HEK293 (cell line): ENCODE measurements at regions not wholly inside any gene's neighbourhood (a gene's known extent, or its start where the extent isn't known, plus 50 kb on each side); places are given as distances from the start of the nearest gene placed in this dataset.
A peak's percentile ranks its signal among the peaks of the same experiment; 100 is the strongest.

Source experiments
- CTCF ChIA-PET: fragments of 350-600 bp; formaldehyde crosslinking; extraction: SDS; loops from one replicate; lab custom pipeline; 2021; ENCODE audit warnings: antibody characterized with exemption; lab: Yijun Ruan, JAX
- POLR2A ChIA-PET: fragments of 300-600 bp; formaldehyde crosslinking; extraction: SDS; loops from one replicate; lab custom pipeline; 2020; ENCODE audit warnings: antibody characterized with exemption, inconsistent platforms; lab: Yijun Ruan, JAX
- H3K27ac ChIP-seq: fragments of 200-500 bp; sonication (Bioruptor generic); 2 replicates; pipeline ENCODE4 v1.5.1; 2014; ENCODE audit warnings: low read depth, low read length, control low read depth, inconsistent platforms; ENCODE audit errors: extremely low read depth
- H3K36me3 ChIP-seq, 2 experiments: fragments of 200-500 bp in 1 of 2; sonication (Bioruptor generic) in 1 of 2; 1 replicate in 1 of 2; 2 replicates in 1 of 2; pipeline ENCODE4 v1.5.1; 2014 to 2017; ENCODE audit warnings: inconsistent platforms in 2 of 2, low read length in 2 of 2; ENCODE audit not compliant: control insufficient read depth in 2 of 2, insufficient read depth in 1 of 2
- H3K4me1 ChIP-seq: fragments of 200-500 bp; sonication (Bioruptor generic); 2 replicates; pipeline ENCODE4 v1.5.1; 2014; ENCODE audit warnings: mild to moderate bottlenecking, low read length, inconsistent platforms; ENCODE audit not compliant: control insufficient read depth, insufficient read depth
- H3K4me3 ChIP-seq: 2 replicates; pipeline ENCODE4 v1.5.1; 2011; ENCODE audit warnings: low read depth, mild to moderate bottlenecking, control low read depth, low read length, moderate library complexity
- H3K9me3 ChIP-seq: fragments of 200-500 bp; sonication (Bioruptor generic); 2 replicates; pipeline ENCODE4 v1.5.1; 2014; ENCODE audit warnings: low read depth, low read length, inconsistent platforms; ENCODE audit not compliant: control insufficient read depth, insufficient read depth
- EGR2 ChIP-seq: fragments of 450-650 bp; formaldehyde crosslinking; IDR thresholded peaks from 2 replicates; pipeline ENCODE4 v1.5.1; 2016; ENCODE audit warnings: low read depth, missing biosample characterization, missing genetic modification characterization
- FEZF1 ChIP-seq: fragments of 450-650 bp; formaldehyde crosslinking; IDR thresholded peaks from 2 replicates; pipeline ENCODE4 v1.5.1; 2016; ENCODE audit warnings: missing biosample characterization, missing genetic modification characterization
- GLI4 ChIP-seq: fragments of 450-650 bp; formaldehyde crosslinking; IDR thresholded peaks from 2 replicates; pipeline ENCODE4 v1.5.1; 2016; ENCODE audit warnings: missing biosample characterization, missing genetic modification characterization
- IKZF3 ChIP-seq: fragments of 450-650 bp; IDR thresholded peaks from 2 replicates; pipeline ENCODE4 v1.5.0; 2018; ENCODE audit warnings: missing biosample characterization, mild to moderate bottlenecking, missing genetic modification characterization, moderate library complexity
- KLF7 ChIP-seq: fragments of 450-650 bp; formaldehyde crosslinking; IDR thresholded peaks from 2 replicates; pipeline ENCODE4 v1.5.1; 2016; ENCODE audit warnings: missing biosample characterization, missing genetic modification characterization, borderline replicate concordance
- SCRT2 ChIP-seq: fragments of 450-650 bp; formaldehyde crosslinking; IDR thresholded peaks from 2 replicates; pipeline ENCODE4 v1.5.1; 2016; ENCODE audit warnings: missing biosample characterization, missing genetic modification characterization
- ZFHX2 ChIP-seq: fragments of 450-650 bp; formaldehyde crosslinking; conservative IDR thresholded peaks from 2 replicates; pipeline ENCODE4 v1.5.1; 2016; ENCODE audit warnings: missing biosample characterization, missing genetic modification characterization
- ZFP3 ChIP-seq: fragments of 450-650 bp; formaldehyde crosslinking; IDR thresholded peaks from 2 replicates; pipeline ENCODE4 v1.5.1; 2016; ENCODE audit warnings: low read depth, missing biosample characterization, missing genetic modification characterization
- ZNF121 ChIP-seq: fragments of 450-650 bp; formaldehyde crosslinking; IDR thresholded peaks from 2 replicates; pipeline ENCODE4 v1.5.1; 2016; ENCODE audit warnings: missing biosample characterization, missing genetic modification characterization
- ZNF133 ChIP-seq: fragments of 450-650 bp; formaldehyde crosslinking; IDR thresholded peaks from 2 replicates; pipeline ENCODE4 v1.5.1; 2016; ENCODE audit warnings: missing biosample characterization, missing genetic modification characterization
- ZNF169 ChIP-seq: fragments of 450-650 bp; formaldehyde crosslinking; IDR thresholded peaks from 2 replicates; pipeline ENCODE4 v1.5.1; 2016; ENCODE audit warnings: missing biosample characterization, missing genetic modification characterization
- ZNF174 ChIP-seq: fragments of 450-650 bp; formaldehyde crosslinking; IDR thresholded peaks from 2 replicates; pipeline ENCODE4 v1.5.0; 2017; ENCODE audit warnings: missing biosample characterization, mild to moderate bottlenecking, missing genetic modification characterization
- ZNF19 ChIP-seq: fragments of 450-650 bp; formaldehyde crosslinking; IDR thresholded peaks from 2 replicates; pipeline ENCODE4; 2016; ENCODE audit warnings: missing biosample characterization, missing genetic modification characterization, low read depth
- ZNF266 ChIP-seq: fragments of 450-650 bp; formaldehyde crosslinking; IDR thresholded peaks from 2 replicates; pipeline ENCODE4 v1.5.1; 2016; ENCODE audit warnings: missing biosample characterization, missing genetic modification characterization, low read depth
- ZNF341 ChIP-seq: fragments of 450-650 bp; formaldehyde crosslinking; IDR thresholded peaks from 2 replicates; pipeline ENCODE4; 2016; ENCODE audit warnings: low read depth, missing biosample characterization, missing genetic modification characterization
- ZNF350 ChIP-seq: fragments of 450-650 bp; formaldehyde crosslinking; IDR thresholded peaks from 2 replicates; pipeline ENCODE4 v1.5.0; 2017; ENCODE audit warnings: missing biosample characterization, mild to moderate bottlenecking, missing genetic modification characterization
- ZNF37A ChIP-seq: fragments of 450-650 bp; IDR thresholded peaks from 2 replicates; pipeline ENCODE4 v1.5.1; 2018; ENCODE audit warnings: missing biosample characterization, missing genetic modification characterization
- ZNF416 ChIP-seq: fragments of 450-650 bp; formaldehyde crosslinking; IDR thresholded peaks from 2 replicates; pipeline ENCODE4 v1.5.1; 2016; ENCODE audit warnings: missing biosample characterization, missing genetic modification characterization
- ZNF548 ChIP-seq: fragments of 450-650 bp; formaldehyde crosslinking; IDR thresholded peaks from 2 replicates; pipeline ENCODE4 v1.5.1; 2016; ENCODE audit warnings: missing biosample characterization, missing genetic modification characterization
- ZNF623 ChIP-seq: fragments of 450-650 bp; formaldehyde crosslinking; IDR thresholded peaks from 2 replicates; pipeline ENCODE4 v1.5.1; 2016; ENCODE audit warnings: missing biosample characterization, missing genetic modification characterization
- ZNF624 ChIP-seq: fragments of 450-650 bp; formaldehyde crosslinking; IDR thresholded peaks from 2 replicates; pipeline ENCODE4 v1.5.1; 2017; ENCODE audit warnings: missing biosample characterization, missing genetic modification characterization
- ZNF629 ChIP-seq: fragments of 450-650 bp; formaldehyde crosslinking; IDR thresholded peaks from 2 replicates; pipeline ENCODE4 v1.5.1; 2017; ENCODE audit warnings: missing biosample characterization, missing genetic modification characterization
- TF ChIP-seq, protein P1 (sequence below): sonication (generic); formaldehyde crosslinking; IDR thresholded peaks from 2 replicates; pipeline ENCODE4 v1.8.1; 2022; ENCODE audit warnings: mild to moderate bottlenecking, moderate library complexity, missing genetic modification reagents
- TF ChIP-seq, protein P2 (sequence below): fragments of 450-650 bp; formaldehyde crosslinking; IDR thresholded peaks from 2 replicates; pipeline ENCODE4 v1.5.1; 2016; ENCODE audit warnings: missing biosample characterization, missing genetic modification characterization
- TF ChIP-seq, protein P3 (sequence below): fragments of 450-650 bp; formaldehyde crosslinking; IDR thresholded peaks from 2 replicates; pipeline ENCODE4 v1.5.1; 2017; ENCODE audit warnings: missing biosample characterization, missing genetic modification characterization
- TF ChIP-seq, protein P4 (sequence below): fragments of 450-650 bp; formaldehyde crosslinking; IDR thresholded peaks from 2 replicates; pipeline ENCODE4 v1.5.1; 2017; ENCODE audit warnings: missing biosample characterization, mild to moderate bottlenecking, missing genetic modification characterization, moderate library complexity
- TF ChIP-seq, protein P5 (sequence below): fragments of 450-650 bp; formaldehyde crosslinking; IDR thresholded peaks from 2 replicates; pipeline ENCODE4 v1.5.1; 2016; ENCODE audit warnings: missing biosample characterization, missing genetic modification characterization

DNA sequence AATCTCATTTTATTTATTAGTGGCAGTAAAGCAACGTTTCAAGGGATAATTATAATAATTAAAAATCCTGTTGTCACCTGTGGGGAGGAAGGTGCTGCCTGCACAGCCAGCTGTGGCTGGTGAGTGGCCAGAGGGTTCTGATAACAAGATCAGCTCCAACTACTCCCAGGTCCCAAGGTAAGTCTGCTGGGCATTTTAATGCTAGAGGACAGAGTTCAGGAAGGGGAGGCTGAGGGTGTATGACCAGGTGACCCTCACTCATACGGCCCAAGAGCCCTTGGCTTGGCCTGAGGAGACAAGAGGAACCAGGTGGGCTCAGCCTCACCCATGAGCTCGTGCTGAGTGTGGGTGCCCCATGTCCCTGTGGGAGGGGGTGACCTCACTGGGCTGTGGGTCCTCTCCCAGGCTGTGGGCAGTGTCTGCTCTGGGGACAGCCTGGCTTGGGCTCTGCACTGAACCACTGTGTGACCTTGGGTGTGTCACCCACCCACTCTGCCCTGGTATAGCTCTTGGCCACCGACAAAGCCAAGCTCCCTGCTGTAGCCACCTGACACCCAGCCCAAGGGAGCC, 223.8 kb downstream of the PTPRU start:
- Histone ChIP-seq H3K4me1 (no peaks in the 10 kb centered on the region), H3K27ac (no peak overlapping the region), H3K4me3 (no peak overlapping the region), H3K9me3 (no peaks in the 10 kb centered on the region), H3K36me3 (no peaks in the 10 kb centered on the region)
- ChIA-PET POLR2A (no interaction called here), CTCF (interaction anchor here (0.6 kb wide), 1 partner anchor 645 kb away, joined by 3 read pairs; no protein-coding TSS in a partner anchor)
- no peak for TF ChIP-seq GLI4 (tag by site-specific recombination)
- TF ChIP-seq ZNF121 (tag by site-specific recombination) = no peak
- no peak for TF ChIP-seq ZNF548 (tag by site-specific recombination)
- no peak for TF ChIP-seq ZNF416
- no peak for TF ChIP-seq ZNF174
- TF ChIP-seq, protein P1, sequence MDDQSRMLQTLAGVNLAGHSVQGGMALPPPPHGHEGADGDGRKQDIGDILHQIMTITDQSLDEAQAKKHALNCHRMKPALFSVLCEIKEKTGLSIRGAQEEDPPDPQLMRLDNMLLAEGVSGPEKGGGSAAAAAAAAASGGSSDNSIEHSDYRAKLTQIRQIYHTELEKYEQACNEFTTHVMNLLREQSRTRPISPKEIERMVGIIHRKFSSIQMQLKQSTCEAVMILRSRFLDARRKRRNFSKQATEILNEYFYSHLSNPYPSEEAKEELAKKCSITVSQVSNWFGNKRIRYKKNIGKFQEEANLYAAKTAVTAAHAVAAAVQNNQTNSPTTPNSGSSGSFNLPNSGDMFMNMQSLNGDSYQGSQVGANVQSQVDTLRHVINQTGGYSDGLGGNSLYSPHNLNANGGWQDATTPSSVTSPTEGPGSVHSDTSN (CRISPR knock-in tag) = no peak
- no peak for TF ChIP-seq ZNF623 (tag by site-specific recombination)
- TF ChIP-seq ZNF350 (tag by site-specific recombination) = no peak
- TF ChIP-seq ZNF629 = no peak
- TF ChIP-seq ZFHX2 = peak; percentile 75
- TF ChIP-seq IKZF3 = no peak
- TF ChIP-seq, protein P2, sequence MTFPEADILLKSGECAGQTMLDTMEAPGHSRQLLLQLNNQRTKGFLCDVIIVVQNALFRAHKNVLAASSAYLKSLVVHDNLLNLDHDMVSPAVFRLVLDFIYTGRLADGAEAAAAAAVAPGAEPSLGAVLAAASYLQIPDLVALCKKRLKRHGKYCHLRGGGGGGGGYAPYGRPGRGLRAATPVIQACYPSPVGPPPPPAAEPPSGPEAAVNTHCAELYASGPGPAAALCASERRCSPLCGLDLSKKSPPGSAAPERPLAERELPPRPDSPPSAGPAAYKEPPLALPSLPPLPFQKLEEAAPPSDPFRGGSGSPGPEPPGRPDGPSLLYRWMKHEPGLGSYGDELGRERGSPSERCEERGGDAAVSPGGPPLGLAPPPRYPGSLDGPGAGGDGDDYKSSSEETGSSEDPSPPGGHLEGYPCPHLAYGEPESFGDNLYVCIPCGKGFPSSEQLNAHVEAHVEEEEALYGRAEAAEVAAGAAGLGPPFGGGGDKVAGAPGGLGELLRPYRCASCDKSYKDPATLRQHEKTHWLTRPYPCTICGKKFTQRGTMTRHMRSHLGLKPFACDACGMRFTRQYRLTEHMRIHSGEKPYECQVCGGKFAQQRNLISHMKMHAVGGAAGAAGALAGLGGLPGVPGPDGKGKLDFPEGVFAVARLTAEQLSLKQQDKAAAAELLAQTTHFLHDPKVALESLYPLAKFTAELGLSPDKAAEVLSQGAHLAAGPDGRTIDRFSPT = no peak
- no peak for TF ChIP-seq ZNF133 (tag by site-specific recombination)
- no peak for TF ChIP-seq ZNF37A (tag by site-specific recombination)
- peak; percentile 83 for TF ChIP-seq EGR2 (tag by site-specific recombination)
- TF ChIP-seq, protein P3, sequence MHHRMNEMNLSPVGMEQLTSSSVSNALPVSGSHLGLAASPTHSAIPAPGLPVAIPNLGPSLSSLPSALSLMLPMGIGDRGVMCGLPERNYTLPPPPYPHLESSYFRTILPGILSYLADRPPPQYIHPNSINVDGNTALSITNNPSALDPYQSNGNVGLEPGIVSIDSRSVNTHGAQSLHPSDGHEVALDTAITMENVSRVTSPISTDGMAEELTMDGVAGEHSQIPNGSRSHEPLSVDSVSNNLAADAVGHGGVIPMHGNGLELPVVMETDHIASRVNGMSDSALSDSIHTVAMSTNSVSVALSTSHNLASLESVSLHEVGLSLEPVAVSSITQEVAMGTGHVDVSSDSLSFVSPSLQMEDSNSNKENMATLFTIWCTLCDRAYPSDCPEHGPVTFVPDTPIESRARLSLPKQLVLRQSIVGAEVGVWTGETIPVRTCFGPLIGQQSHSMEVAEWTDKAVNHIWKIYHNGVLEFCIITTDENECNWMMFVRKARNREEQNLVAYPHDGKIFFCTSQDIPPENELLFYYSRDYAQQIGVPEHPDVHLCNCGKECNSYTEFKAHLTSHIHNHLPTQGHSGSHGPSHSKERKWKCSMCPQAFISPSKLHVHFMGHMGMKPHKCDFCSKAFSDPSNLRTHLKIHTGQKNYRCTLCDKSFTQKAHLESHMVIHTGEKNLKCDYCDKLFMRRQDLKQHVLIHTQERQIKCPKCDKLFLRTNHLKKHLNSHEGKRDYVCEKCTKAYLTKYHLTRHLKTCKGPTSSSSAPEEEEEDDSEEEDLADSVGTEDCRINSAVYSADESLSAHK = no peak
- no peak for TF ChIP-seq ZNF169
- TF ChIP-seq, protein P4, sequence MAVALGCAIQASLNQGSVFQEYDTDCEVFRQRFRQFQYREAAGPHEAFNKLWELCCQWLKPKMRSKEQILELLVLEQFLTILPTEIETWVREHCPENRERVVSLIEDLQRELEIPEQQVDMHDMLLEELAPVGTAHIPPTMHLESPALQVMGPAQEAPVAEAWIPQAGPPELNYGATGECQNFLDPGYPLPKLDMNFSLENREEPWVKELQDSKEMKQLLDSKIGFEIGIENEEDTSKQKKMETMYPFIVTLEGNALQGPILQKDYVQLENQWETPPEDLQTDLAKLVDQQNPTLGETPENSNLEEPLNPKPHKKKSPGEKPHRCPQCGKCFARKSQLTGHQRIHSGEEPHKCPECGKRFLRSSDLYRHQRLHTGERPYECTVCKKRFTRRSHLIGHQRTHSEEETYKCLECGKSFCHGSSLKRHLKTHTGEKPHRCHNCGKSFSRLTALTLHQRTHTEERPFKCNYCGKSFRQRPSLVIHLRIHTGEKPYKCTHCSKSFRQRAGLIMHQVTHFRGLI = no peak
- TF ChIP-seq, all 188 proteins: peak for 2

DNA sequence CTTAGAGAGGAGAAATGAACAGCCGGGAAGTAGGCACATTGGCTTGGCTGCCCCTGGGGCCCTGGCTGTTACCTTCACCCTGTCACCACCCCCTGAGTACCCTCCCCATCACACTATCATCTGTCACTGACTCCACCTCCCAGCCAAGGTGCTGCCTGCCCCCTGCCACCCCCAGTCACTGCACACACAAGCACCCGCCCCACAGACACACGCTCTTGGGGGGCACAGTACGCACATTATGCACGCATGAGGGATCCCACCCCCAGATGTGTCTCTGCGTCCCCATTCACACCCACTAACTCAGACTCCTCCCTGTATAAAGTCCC, 223.3 kb downstream of the PTPRU start:
- Histone ChIP-seq H3K36me3 (no peaks in the 10 kb centered on the region), H3K4me1 (no peaks in the 10 kb centered on the region), H3K4me3 (no peak overlapping the region), H3K27ac (no peak overlapping the region), H3K9me3 (no peaks in the 10 kb centered on the region)
- ChIA-PET CTCF (interaction anchor here (0.6 kb wide), 1 partner anchor 645 kb away, joined by 3 read pairs; no protein-coding TSS in a partner anchor), POLR2A (no interaction called here)
- TF ChIP-seq ZNF174 (no peak), FEZF1 (tag by site-specific recombination) (no peak), ZNF19 (tag by site-specific recombination) (no peak), ZNF341 (tag by site-specific recombination) (peak; percentile 87), ZFP3 (no peak), SCRT2 (tag by site-specific recombination) (no peak), ZFHX2 (peak; percentile 49), KLF7 (tag by site-specific recombination) (no peak), ZNF266 (tag by site-specific recombination) (no peak), ZNF624 (no peak)
- TF ChIP-seq, protein P5, sequence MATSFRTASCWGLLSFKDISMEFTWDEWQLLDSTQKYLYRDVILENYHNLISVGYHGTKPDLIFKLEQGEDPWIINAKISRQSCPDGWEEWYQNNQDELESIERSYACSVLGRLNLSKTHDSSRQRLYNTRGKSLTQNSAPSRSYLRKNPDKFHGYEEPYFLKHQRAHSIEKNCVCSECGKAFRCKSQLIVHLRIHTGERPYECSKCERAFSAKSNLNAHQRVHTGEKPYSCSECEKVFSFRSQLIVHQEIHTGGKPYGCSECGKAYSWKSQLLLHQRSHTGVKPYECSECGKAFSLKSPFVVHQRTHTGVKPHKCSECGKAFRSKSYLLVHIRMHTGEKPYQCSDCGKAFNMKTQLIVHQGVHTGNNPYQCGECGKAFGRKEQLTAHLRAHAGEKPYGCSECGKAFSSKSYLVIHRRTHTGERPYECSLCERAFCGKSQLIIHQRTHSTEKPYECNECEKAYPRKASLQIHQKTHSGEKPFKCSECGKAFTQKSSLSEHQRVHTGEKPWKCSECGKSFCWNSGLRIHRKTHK (tag by site-specific recombination) = no peak
